OCI-LY1 (cell line): ENCODE measurements at regions not wholly inside any gene's neighbourhood (a gene's known extent, or its start where the extent isn't known, plus 50 kb on each side); places are given as distances from the start of the nearest gene placed in this dataset.

ENCODE experiments used
- CTCF ChIP-seq: fragments of 200-600 bp; sonication (generic), shearing (Covaris generic); IDR thresholded peaks from 2 replicates; pipeline ENCODE4 v1.5.1; 2017; ENCODE audit warnings: mild to moderate bottlenecking, antibody characterized with exemption, low read length, moderate library complexity, mixed read lengths
- EZH2 ChIP-seq: fragments of 200-600 bp; sonication (generic), shearing (Covaris generic); IDR thresholded peaks from 2 replicates; pipeline ENCODE4 v1.8.0; 2017; ENCODE audit warnings: borderline replicate concordance, mixed run types, mild to moderate bottlenecking, antibody characterized with exemption, low read length, moderate library complexity, mixed read lengths

GRCh38 chr2:145813481-145813880 lies 1293.6 kb upstream of the ZEB2 start:
- TF ChIP-seq CTCF: no peak
- no peak for TF ChIP-seq EZH2
